ENCODE measurements at regions not wholly inside any gene's neighbourhood (a gene's known extent, or its start where the extent isn't known, plus 50 kb on each side); places are given as distances from the start of the nearest gene placed in this dataset.

DNA sequence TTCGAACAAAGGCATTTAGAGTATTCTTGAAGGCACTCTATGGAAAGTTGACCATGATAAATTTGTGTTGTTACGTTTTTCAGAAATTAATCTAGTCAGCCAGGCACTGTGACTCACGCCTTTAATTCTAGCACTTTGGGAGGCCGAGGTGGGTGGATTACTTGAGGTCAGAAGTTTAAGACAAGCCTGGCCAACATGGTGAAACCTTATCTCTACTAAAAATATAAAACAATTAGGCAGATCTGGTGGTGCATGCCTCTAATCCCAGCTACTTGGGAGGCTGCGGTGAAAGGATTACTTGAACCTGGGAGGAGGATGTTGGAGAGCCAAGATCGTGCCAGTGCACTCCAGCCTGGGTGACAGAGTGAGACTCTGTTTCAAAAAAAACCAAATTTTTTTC, 130.6 kb upstream of the BRINP3 start:
- TF ChIP-seq, protein P1, sequence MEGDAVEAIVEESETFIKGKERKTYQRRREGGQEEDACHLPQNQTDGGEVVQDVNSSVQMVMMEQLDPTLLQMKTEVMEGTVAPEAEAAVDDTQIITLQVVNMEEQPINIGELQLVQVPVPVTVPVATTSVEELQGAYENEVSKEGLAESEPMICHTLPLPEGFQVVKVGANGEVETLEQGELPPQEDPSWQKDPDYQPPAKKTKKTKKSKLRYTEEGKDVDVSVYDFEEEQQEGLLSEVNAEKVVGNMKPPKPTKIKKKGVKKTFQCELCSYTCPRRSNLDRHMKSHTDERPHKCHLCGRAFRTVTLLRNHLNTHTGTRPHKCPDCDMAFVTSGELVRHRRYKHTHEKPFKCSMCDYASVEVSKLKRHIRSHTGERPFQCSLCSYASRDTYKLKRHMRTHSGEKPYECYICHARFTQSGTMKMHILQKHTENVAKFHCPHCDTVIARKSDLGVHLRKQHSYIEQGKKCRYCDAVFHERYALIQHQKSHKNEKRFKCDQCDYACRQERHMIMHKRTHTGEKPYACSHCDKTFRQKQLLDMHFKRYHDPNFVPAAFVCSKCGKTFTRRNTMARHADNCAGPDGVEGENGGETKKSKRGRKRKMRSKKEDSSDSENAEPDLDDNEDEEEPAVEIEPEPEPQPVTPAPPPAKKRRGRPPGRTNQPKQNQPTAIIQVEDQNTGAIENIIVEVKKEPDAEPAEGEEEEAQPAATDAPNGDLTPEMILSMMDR (conservative IDR thresholded peaks at IDR 0.05; ENCODE audit: low read depth, low read length) = no peak
- DNase-seq (ENCODE audit: low read depth) = peak; percentile 78
- no peak overlapping the region for H3K4me3 ChIP-seq (ENCODE audit: low read length)

DNA sequence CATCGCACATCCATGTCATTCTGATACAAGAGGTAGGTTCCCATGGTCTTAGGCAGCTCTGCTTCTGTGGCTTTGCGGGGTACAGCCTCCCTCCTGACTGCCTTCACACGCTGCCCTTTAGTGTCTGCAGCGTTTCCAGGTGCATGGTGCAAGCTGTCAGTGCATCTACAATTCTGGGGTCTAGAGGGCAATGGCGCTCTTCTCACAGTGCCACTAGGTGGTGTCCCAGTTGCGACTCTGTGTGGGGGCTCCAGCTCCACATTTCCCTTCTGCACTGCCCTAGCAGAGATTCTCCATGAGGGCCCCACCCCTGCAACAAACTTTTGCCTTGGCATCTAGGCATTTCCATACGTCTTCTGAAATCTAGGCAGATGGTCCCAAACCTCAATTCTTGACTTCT, 138.2 kb upstream of the BRINP3 start:
- no peak for DNase-seq (ENCODE audit: low read depth)
- no peak overlapping the region for H3K4me3 ChIP-seq (ENCODE audit: low read length)
- TF ChIP-seq, protein P1 (conservative IDR thresholded peaks at IDR 0.05; ENCODE audit: low read depth, low read length) = no peak

DNA sequence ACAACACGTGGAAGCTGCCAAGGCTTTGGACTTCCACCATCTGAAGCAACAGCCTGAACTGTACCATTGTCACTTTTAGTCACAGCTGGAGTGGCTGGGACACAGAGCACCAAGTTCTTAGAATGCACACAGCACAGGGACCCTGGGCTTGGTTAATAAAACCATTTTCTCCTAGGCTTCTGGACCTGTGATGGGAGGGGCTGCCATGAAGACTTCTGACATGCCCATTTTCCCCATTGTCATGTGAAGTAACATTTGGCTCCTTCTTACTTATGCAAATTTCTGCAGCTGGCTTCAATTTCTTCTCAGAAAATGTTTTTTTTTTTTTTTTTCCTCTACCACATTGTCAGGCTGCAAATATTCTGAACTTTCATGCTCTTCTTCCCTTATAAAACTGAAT, 138.6 kb upstream of the BRINP3 start:
- no peak overlapping the region for H3K4me3 ChIP-seq (ENCODE audit: low read length)
- no peak for DNase-seq (ENCODE audit: low read depth)
- TF ChIP-seq, protein P1 (conservative IDR thresholded peaks at IDR 0.05; ENCODE audit: low read depth, low read length) = no peak

DNA sequence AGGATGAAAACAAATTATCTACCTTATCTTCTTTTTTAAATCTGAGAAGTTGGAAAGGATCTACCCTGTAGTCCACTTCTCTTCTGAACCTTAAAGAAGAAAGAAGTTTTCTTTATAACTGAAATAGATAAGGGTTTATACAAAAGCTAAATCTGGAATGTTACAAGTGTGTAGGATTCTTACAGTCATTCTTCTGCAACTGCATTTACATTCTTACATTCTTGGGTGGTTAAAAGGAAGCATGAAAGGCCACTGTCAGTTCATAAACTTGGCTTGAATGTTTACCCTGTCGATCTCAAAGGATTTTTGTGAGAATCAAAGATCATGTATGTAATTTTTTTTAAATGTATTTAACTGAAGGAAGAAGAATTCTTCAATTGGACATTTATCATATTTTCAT, 142.1 kb upstream of the BRINP3 start:
- DNase-seq (ENCODE audit: low read depth) = no peak
- no peak overlapping the region for H3K4me3 ChIP-seq (ENCODE audit: low read length)
- TF ChIP-seq, protein P1 (conservative IDR thresholded peaks at IDR 0.05; ENCODE audit: low read depth, low read length) = no peak

DNA sequence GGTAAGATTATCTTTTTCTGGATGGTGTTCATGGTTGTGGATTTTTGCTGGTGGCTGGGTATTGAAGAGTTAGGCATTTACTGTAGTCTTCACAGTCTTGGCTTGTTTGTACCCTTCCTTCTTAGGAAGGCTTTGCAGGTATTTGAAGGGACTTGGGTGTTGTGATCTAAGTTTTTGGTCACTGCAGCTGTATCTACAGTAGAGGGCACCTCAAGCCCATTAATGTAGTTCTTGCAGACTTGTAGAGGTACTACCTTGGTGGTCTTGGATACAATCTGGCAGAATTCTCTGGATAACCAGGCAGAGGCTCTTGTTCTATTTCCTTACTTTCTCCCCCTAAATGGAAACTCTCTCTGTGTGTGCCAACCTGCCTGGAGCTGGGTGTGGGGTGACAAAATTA, 155.8 kb upstream of the BRINP3 start:
- H3K4me3 ChIP-seq (ENCODE audit: low read length) = no peak overlapping the region
- TF ChIP-seq, protein P1 (conservative IDR thresholded peaks at IDR 0.05; ENCODE audit: low read depth, low read length) = peak; percentile 22
- DNase-seq (ENCODE audit: low read depth) = no peak

DNA sequence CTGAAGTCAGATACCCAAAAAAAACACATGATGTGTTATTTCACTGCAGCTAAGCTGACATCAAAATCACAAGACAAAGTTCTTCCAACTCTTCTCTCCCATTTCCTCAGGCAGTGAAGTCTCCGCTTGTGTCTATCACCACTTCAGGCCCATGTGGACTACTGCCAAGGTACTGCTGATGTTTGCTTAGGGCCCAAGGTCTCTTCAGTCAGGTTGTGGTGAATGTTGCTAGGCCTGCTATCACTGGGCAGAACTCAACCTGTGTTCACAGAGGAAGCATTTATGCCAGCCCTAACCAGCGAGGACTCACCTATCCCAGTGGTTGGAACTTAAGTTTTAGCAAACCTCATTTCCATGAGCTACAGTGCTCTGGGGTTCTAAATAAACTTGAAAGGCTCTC, 156.5 kb upstream of the BRINP3 start:
- TF ChIP-seq, protein P1 (conservative IDR thresholded peaks at IDR 0.05; ENCODE audit: low read depth, low read length) = no peak
- H3K4me3 ChIP-seq (ENCODE audit: low read length) = no peak overlapping the region
- DNase-seq (ENCODE audit: low read depth) = no peak

DNA sequence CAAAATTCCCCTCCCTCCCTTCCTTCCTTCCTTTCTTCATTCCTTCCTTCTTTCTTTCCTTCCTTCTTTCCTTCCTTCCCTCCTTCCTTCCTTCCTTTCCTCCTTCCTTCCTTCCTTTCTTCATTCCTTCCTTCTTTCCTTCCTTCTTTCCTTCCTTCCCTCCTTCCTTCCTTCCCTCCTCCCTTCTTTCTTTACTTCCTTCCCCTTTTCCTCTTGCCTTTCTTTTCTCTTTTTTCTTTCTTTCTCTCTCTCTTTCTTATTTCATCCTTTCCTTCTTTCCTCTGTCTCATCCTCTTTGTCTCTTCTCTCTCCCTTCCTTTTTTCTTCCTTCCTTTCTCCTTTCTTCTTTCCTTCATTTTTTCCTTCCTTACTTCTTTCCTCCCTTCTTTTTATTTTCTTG, 171.9 kb upstream of the BRINP3 start:
- no peak overlapping the region for H3K4me3 ChIP-seq (ENCODE audit: low read length)
- TF ChIP-seq, protein P1 (conservative IDR thresholded peaks at IDR 0.05; ENCODE audit: low read depth, low read length) = no peak
- no peak for DNase-seq (ENCODE audit: low read depth)
